PC-9 (cell line): ENCODE measurements at regions not wholly inside any gene's neighbourhood (a gene's known extent, or its start where the extent isn't known, plus 50 kb on each side); places are given as distances from the start of the nearest gene placed in this dataset.

Source experiments
- BruUV-seq: library from RNA; stranded (reverse); fragments of 400-500 nt; replicated peaks from 2 replicates; lab custom pipeline; 2021; lab: Mats Ljungman, UMichigan
- CTCF ChIA-PET: fragments of 300-600 bp; sonication (Branson Sonifier 250); formaldehyde crosslinking; loops from one replicate; lab custom pipeline; 2022; ENCODE audit warnings: antibody characterized with exemption; lab: Charles Lee
- POLR2A ChIA-PET: fragments of 300-600 bp; sonication (Branson Sonifier 250); formaldehyde crosslinking; loops from one replicate; lab custom pipeline; 2022; ENCODE audit warnings: antibody characterized with exemption; ENCODE audit not compliant: unreplicated experiment; lab: Charles Lee
- DNase-seq, 2 experiments: peaks; one replicate each; pipeline versions ENCODE4 v3.0.0 to v3.0.0-alpha.2; 2015 to 2022; ENCODE audit warnings: mixed read lengths in 1 of 2
- H2AFZ ChIP-seq: fragments of 200-600 bp; sonication (generic); 2 replicates; pipeline ENCODE4 v1.8.1; 2017; ENCODE audit warnings: antibody characterized with exemption
- H3F3A ChIP-seq: fragments of 200-600 bp; sonication (generic); 2 replicates; pipeline ENCODE4 v1.8.1; 2017; ENCODE audit warnings: antibody characterized with exemption, mild to moderate bottlenecking, low read depth; ENCODE audit not compliant: insufficient read depth
- H3K27ac ChIP-seq: fragments of 200-600 bp; sonication (generic); 2 replicates; pipeline ENCODE4 v1.6.1; 2016; ENCODE audit warnings: mixed run types
- H3K27me3 ChIP-seq: fragments of 200-600 bp; sonication (generic); 2 replicates; pipeline ENCODE4 v1.6.1; 2016; ENCODE audit warnings: low read depth, mixed run types; ENCODE audit not compliant: insufficient read depth
- H3K36me3 ChIP-seq: fragments of 200-600 bp; sonication (generic); 2 replicates; pipeline ENCODE4 v1.6.1; 2016; ENCODE audit warnings: low read depth, mixed run types
- H3K4me1 ChIP-seq: fragments of 200-600 bp; sonication (generic); replicated peaks from 2 replicates; pipeline ENCODE4 v1.6.1; 2016; ENCODE audit warnings: mixed run types; ENCODE audit not compliant: insufficient read depth
- H3K4me2 ChIP-seq: fragments of 200-600 bp; sonication (generic); 2 replicates; pipeline ENCODE4 v1.6.1; 2017; ENCODE audit warnings: mixed run types
- H3K4me3 ChIP-seq: fragments of 200-600 bp; sonication (generic); 2 replicates; pipeline ENCODE4 v1.6.1; 2016; ENCODE audit warnings: mixed run types
- H3K79me2 ChIP-seq: fragments of 200-600 bp; sonication (generic); 2 replicates; pipeline ENCODE4 v1.6.1; 2017; ENCODE audit warnings: low read depth, mixed run types
- H3K9me2 ChIP-seq: fragments of 200-600 bp; sonication (generic); 2 replicates; pipeline ENCODE4 v1.8.1; 2017; ENCODE audit warnings: mild to moderate bottlenecking; ENCODE audit not compliant: insufficient read depth
- H3K9me3 ChIP-seq: fragments of 200-600 bp; sonication (generic); 2 replicates; pipeline ENCODE4 v1.8.1; 2016; ENCODE audit warnings: low read depth; ENCODE audit not compliant: insufficient read depth
- H4K20me1 ChIP-seq: fragments of 200-600 bp; sonication (generic); 2 replicates; pipeline ENCODE4 v1.8.1; 2017; ENCODE audit not compliant: insufficient read depth
- EZH2 ChIP-seq: fragments of 200-600 bp; sonication (generic); IDR thresholded peaks from 2 replicates; pipeline ENCODE4 v1.8.0; 2017; ENCODE audit warnings: antibody characterized with exemption, low read depth
- intact Hi-C: fragments of 100-400 bp; cut with micrococcal nuclease; formaldehyde crosslinking; loops from one replicate; pipeline ENCODE4 v1.10.0; 2022; ENCODE audit not compliant: unreplicated experiment
- TF ChIP-seq, protein P1 (sequence below): fragments of 200-600 bp; sonication (generic); conservative IDR thresholded peaks from 2 replicates; pipeline ENCODE4 v1.6.1; 2017; ENCODE audit warnings: mixed run types, antibody characterized with exemption, mild to moderate bottlenecking, moderate library complexity

DNA sequence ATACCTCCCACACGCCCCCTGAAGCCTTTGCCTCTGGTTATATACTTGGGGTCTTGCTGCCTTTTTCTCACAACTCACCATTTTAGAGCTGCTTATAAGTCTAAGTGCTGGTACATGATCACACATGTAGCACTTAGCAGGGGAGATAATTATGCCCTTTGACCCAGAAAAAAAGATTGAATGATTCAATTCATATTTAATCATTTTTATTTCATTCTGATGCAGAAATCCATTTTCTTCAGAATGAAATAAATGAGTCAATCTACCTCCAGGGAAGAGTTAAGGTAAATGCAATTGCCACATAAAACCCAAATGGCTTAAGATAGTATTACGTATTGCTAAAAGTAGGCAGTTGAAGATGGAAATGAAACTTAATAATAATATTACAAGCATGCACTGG is 414.6 kb upstream of the PRICKLE1 start:
- H3K4me2 ChIP-seq, result no peak overlapping the region
- no peaks in the 10 kb centered on the region for H3K27me3 ChIP-seq
- no peaks in the 10 kb centered on the region for H3K79me2 ChIP-seq
- CTCF ChIA-PET, result no interaction called here
- H4K20me1 ChIP-seq, result no peaks in the 10 kb centered on the region
- H3K4me3 ChIP-seq, result no peak overlapping the region
- TF ChIP-seq EZH2, result no peak
- TF ChIP-seq, protein P1, sequence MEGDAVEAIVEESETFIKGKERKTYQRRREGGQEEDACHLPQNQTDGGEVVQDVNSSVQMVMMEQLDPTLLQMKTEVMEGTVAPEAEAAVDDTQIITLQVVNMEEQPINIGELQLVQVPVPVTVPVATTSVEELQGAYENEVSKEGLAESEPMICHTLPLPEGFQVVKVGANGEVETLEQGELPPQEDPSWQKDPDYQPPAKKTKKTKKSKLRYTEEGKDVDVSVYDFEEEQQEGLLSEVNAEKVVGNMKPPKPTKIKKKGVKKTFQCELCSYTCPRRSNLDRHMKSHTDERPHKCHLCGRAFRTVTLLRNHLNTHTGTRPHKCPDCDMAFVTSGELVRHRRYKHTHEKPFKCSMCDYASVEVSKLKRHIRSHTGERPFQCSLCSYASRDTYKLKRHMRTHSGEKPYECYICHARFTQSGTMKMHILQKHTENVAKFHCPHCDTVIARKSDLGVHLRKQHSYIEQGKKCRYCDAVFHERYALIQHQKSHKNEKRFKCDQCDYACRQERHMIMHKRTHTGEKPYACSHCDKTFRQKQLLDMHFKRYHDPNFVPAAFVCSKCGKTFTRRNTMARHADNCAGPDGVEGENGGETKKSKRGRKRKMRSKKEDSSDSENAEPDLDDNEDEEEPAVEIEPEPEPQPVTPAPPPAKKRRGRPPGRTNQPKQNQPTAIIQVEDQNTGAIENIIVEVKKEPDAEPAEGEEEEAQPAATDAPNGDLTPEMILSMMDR, result no peak
- H3K9me3 ChIP-seq, result no peaks in the 10 kb centered on the region
- DNase-seq, result no peak
- no peaks in the 10 kb centered on the region for H3F3A ChIP-seq
- no peaks in the 10 kb centered on the region for H3K9me2 ChIP-seq
- H3K36me3 ChIP-seq, result no peaks in the 10 kb centered on the region
- H3K27ac ChIP-seq, result no peak overlapping the region
- POLR2A ChIA-PET, result no interaction called here
- no TSS peak for BruUV-seq
- H2AFZ ChIP-seq, result no peak overlapping the region
- intact Hi-C loops, result no loop called here
- H3K4me1 ChIP-seq, result no peaks in the 10 kb centered on the region

DNA sequence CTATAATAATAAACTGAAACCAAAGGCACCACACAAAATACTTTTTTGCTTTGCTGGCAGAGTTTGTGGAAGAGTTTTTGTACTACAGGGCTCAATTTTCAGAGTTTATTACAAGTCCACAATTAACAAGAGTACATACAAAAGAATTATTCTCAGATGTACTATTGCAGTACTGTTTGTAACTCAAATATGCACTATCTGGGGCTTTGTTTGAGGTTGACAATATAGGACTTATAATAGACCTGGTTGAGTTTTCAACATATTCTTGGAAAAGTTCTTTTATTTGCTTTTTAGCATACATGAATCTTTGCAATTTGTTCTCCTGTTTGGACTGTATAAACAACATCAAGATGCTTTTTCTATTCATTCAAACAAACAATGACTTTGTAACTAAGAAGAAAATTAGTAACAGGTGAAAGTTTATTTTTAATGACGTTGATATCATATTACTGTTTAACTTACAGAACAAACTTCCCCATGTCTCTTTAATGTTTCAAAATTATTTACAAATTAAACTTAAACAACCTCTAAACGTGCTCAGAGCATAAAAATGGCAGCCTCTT is 407.4 kb upstream of the PRICKLE1 start:
- Histone ChIP-seq H2AFZ (no peak overlapping the region), H3F3A (no peaks in the 10 kb centered on the region), H4K20me1 (no peaks in the 10 kb centered on the region), H3K4me2 (no peak overlapping the region), H3K27me3 (no peaks in the 10 kb centered on the region), H3K36me3 (no peaks in the 10 kb centered on the region), H3K4me1 (no peaks in the 10 kb centered on the region), H3K4me3 (no peak overlapping the region), H3K9me3 (no peaks in the 10 kb centered on the region), H3K79me2 (no peaks in the 10 kb centered on the region), H3K27ac (no peak overlapping the region), H3K9me2 (no peaks in the 10 kb centered on the region)
- ChIA-PET POLR2A (no interaction called here), CTCF (no interaction called here)
- intact Hi-C loops, result no loop called here
- no TSS peak for BruUV-seq
- no peak for DNase-seq
- no peak for TF ChIP-seq EZH2
- TF ChIP-seq, protein P1, result no peak

DNA sequence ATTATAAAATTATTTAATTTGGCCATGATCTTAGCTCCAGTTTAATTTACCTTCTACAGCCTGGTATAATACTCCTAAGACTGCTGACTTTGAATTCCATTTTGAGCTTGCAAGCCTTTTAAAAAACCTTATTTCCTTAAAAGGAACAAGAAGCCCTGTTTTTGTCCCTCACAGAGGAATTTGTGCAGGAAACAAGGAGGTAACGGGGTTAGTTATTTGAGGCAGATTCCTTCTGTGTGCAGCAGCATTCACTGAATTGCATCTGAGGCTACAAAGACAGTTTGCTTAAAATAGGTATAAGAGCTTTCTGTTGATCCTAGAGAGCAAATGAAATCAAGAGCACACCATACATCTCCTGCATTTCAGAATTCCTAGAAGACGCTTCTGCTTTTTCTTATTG is 403.3 kb upstream of the PRICKLE1 start:
- no peaks in the 10 kb centered on the region for H3K4me1 ChIP-seq
- no peaks in the 10 kb centered on the region for H3K9me3 ChIP-seq
- ChIA-PET POLR2A (no interaction called here), CTCF (no interaction called here)
- no peak overlapping the region for H3K27ac ChIP-seq
- H3K36me3 ChIP-seq, result no peaks in the 10 kb centered on the region
- H3K79me2 ChIP-seq, result no peaks in the 10 kb centered on the region
- no TSS peak for BruUV-seq
- intact Hi-C loops, result no loop called here
- no peaks in the 10 kb centered on the region for H3K9me2 ChIP-seq
- H2AFZ ChIP-seq, result no peak overlapping the region
- no peak for DNase-seq
- H4K20me1 ChIP-seq, result no peaks in the 10 kb centered on the region
- H3K4me3 ChIP-seq, result no peak overlapping the region
- no peak overlapping the region for H3K4me2 ChIP-seq
- no peak for TF ChIP-seq EZH2
- TF ChIP-seq, protein P1, result no peak
- no peaks in the 10 kb centered on the region for H3K27me3 ChIP-seq
- H3F3A ChIP-seq, result no peaks in the 10 kb centered on the region
